Keratinocyte (primary cell): ENCODE measurements at regions not wholly inside any gene's neighbourhood (a gene's known extent, or its start where the extent isn't known, plus 50 kb on each side); places are given as distances from the start of the nearest gene placed in this dataset.

Source experiments
- DNase-seq: peaks from one replicate; pipeline ENCODE4 v3.0.0-alpha.2; 2011; ENCODE audit warnings: low read depth, missing footprints, low spot score
- FAIRE-seq: peaks from 2 replicates; lab custom pipeline; 2011; peaks lifted over from hg19 to GRCh38; lab: Jason Lieb, UNC
- H2AFZ ChIP-seq: 2 replicates; pipeline ENCODE4 v1.6.0; 2012; ENCODE audit warnings: low read length, control low read depth, inconsistent platforms; ENCODE audit not compliant: control insufficient read depth
- H3K27ac ChIP-seq: 2 replicates; pipeline ENCODE4 v1.5.1; 2011; ENCODE audit warnings: low read length; ENCODE audit not compliant: control insufficient read depth, insufficient read depth
- H3K27me3 ChIP-seq: 3 replicates; pipeline ENCODE4 v1.6.0; 2011; ENCODE audit warnings: low read length; ENCODE audit not compliant: control insufficient read depth, insufficient read depth; ENCODE audit errors: extremely low read depth
- H3K36me3 ChIP-seq, 2 experiments: 2 replicates in 1 of 2; 3 replicates in 1 of 2; pipeline ENCODE4 v1.5.1; 2011; ENCODE audit warnings: low read length in 2 of 2, mild to moderate bottlenecking in 1 of 2; ENCODE audit not compliant: control insufficient read depth in 2 of 2, insufficient read depth in 2 of 2; ENCODE audit errors: extremely low read depth in 1 of 2
- H3K4me1 ChIP-seq: 3 replicates; pipeline ENCODE4 v1.5.1; 2011; ENCODE audit warnings: low read length; ENCODE audit not compliant: control insufficient read depth, insufficient read depth; ENCODE audit errors: extremely low read depth
- H3K4me2 ChIP-seq: 3 replicates; pipeline ENCODE4 v1.6.0; 2011; ENCODE audit warnings: low read depth, low read length; ENCODE audit not compliant: control insufficient read depth, insufficient read depth; ENCODE audit errors: extremely low read depth
- H3K4me3 ChIP-seq, 3 experiments: fragments of 200-600 bp in 1 of 3; sonication (generic) in 1 of 3; 2 replicates in 2 of 3; 3 replicates in 1 of 3; pipeline ENCODE4 v1.5.1; 2011 to 2016; ENCODE audit warnings: low read length in 3 of 3, mild to moderate bottlenecking in 3 of 3, control low read depth in 2 of 3, inconsistent platforms in 1 of 3, low read depth in 1 of 3, mixed read lengths in 1 of 3, mixed run types in 1 of 3, moderate library complexity in 1 of 3; ENCODE audit not compliant: control insufficient read depth in 2 of 3, insufficient read depth in 2 of 3; ENCODE audit errors: extremely low read depth in 1 of 3
- H3K79me2 ChIP-seq: 2 replicates; pipeline ENCODE4 v1.6.0; 2012; ENCODE audit warnings: low read length; ENCODE audit not compliant: control insufficient read depth, insufficient read depth
- H3K9ac ChIP-seq: 3 replicates; pipeline ENCODE4 v1.6.0; 2011; ENCODE audit warnings: low read length; ENCODE audit not compliant: control insufficient read depth, insufficient read depth; ENCODE audit errors: extremely low read depth
- H3K9me1 ChIP-seq: 3 replicates; pipeline ENCODE4 v1.6.0; 2011; ENCODE audit warnings: low read length; ENCODE audit not compliant: control insufficient read depth, insufficient read depth; ENCODE audit errors: extremely low read depth
- H3K9me3 ChIP-seq: 2 replicates; pipeline ENCODE4 v1.5.1; 2012; ENCODE audit warnings: low read depth, low read length; ENCODE audit not compliant: control insufficient read depth
- H4K20me1 ChIP-seq: 3 replicates; pipeline ENCODE4 v1.6.0; 2011; ENCODE audit warnings: low read length; ENCODE audit not compliant: control insufficient read depth, insufficient read depth; ENCODE audit errors: extremely low read depth
- EZH2 ChIP-seq: IDR thresholded peaks from one replicate; pipeline ENCODE4 v1.6.1; 2012; ENCODE audit warnings: inconsistent platforms, mild to moderate bottlenecking, low read length, moderate library complexity
- dilution Hi-C: fragments of 300-500 bp; cut with MboI; formaldehyde crosslinking; loops from one replicate; pipeline ENCODE4 v1.7.0; 2020; ENCODE audit warnings: low sequenced_read_pairs; ENCODE audit not compliant: extremely low pct_ligation_motif_present
- TF ChIP-seq, protein P1 (sequence below), 3 experiments: IDR thresholded peaks in 1 of 3; conservative IDR thresholded peaks in 1 of 3; optimal IDR thresholded peaks in 1 of 3; 2 replicates in 2 of 3; 3 replicates in 1 of 3; pipeline versions ENCODE3 to v1.5.1; 2011; ENCODE audit warnings: low read length in 3 of 3, mild to moderate bottlenecking in 3 of 3, moderate library complexity in 2 of 3, control low read depth in 1 of 3, inconsistent platforms in 1 of 3; ENCODE audit not compliant: insufficient read depth in 2 of 3; ENCODE audit errors: extremely low read depth in 1 of 3

DNA sequence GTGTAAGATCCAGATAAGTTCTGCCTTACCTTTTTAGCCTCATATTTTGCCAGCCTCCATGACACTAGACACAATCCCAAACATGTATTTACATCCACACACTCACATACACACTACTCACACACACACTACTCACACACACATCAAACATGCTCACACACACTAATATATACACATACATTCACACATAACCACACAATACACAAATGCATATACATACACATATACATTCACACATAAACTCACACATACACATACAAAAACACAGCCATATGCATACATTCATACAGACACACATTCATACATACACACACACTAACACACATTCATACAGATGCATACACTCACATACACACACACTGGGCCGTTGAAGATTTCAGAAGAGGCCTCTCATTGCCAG is 109.5 kb downstream of the MAIP1 start:
- Histone ChIP-seq H3K27ac (no peak overlapping the region), H3K4me1 (no peaks in the 10 kb centered on the region), H3K9me1 (no peaks in the 10 kb centered on the region), H3K9me3 (no peaks in the 10 kb centered on the region), H3K4me3 (no peak overlapping the region), H2AFZ (no peak overlapping the region), H3K9ac (no peak overlapping the region), H4K20me1 (no peaks in the 10 kb centered on the region), H3K36me3 (no peaks in the 10 kb centered on the region), H3K79me2 (no peaks in the 10 kb centered on the region), H3K4me2 (no peak overlapping the region), H3K27me3 (peaks cover 7% of the 10 kb centered on the region)
- no peak for FAIRE-seq
- dilution Hi-C loops: no loop called here
- no peak for DNase-seq
- no peak for TF ChIP-seq EZH2
- TF ChIP-seq, protein P1, sequence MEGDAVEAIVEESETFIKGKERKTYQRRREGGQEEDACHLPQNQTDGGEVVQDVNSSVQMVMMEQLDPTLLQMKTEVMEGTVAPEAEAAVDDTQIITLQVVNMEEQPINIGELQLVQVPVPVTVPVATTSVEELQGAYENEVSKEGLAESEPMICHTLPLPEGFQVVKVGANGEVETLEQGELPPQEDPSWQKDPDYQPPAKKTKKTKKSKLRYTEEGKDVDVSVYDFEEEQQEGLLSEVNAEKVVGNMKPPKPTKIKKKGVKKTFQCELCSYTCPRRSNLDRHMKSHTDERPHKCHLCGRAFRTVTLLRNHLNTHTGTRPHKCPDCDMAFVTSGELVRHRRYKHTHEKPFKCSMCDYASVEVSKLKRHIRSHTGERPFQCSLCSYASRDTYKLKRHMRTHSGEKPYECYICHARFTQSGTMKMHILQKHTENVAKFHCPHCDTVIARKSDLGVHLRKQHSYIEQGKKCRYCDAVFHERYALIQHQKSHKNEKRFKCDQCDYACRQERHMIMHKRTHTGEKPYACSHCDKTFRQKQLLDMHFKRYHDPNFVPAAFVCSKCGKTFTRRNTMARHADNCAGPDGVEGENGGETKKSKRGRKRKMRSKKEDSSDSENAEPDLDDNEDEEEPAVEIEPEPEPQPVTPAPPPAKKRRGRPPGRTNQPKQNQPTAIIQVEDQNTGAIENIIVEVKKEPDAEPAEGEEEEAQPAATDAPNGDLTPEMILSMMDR (optimal IDR thresholded peaks at IDR 0.05 in 1 of 3, IDR thresholded peaks at IDR 0.05 in 1 of 3, conservative IDR thresholded peaks at IDR 0.05 in 1 of 3; ENCODE audit: extremely low read depth in 1 of 3, insufficient read depth in 2 of 3, low read length in 3 of 3): no peak

DNA sequence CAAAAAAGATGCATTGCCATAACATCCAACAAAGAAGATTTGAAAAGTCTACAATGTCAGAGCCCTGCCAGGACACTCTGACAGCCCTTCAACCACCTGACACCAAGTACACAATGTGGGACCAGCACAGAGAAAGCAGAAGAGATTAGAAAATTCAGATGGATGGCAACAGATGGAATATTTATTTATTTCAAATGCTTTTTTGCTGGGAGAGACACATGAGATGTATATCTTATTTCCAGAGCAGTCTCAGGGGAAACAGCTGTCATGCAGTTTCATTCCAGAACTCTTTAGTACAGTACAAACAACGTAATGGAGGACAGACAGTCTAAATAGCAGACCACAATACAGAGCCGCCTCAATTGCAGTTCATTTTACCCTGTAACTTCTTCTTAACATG is 110.1 kb downstream of the MAIP1 start:
- Histone ChIP-seq H3K36me3 (no peaks in the 10 kb centered on the region), H4K20me1 (no peaks in the 10 kb centered on the region), H3K9me1 (no peaks in the 10 kb centered on the region), H2AFZ (no peak overlapping the region), H3K4me1 (no peaks in the 10 kb centered on the region), H3K9ac (no peak overlapping the region), H3K4me2 (no peak overlapping the region), H3K27ac (no peak overlapping the region), H3K4me3 (no peak overlapping the region), H3K79me2 (no peaks in the 10 kb centered on the region), H3K9me3 (no peaks in the 10 kb centered on the region), H3K27me3 (peaks cover 7% of the 10 kb centered on the region)
- dilution Hi-C loops: no loop called here
- DNase-seq: no peak
- FAIRE-seq: no peak
- no peak for TF ChIP-seq EZH2
- TF ChIP-seq, protein P1 (optimal IDR thresholded peaks at IDR 0.05 in 1 of 3, IDR thresholded peaks at IDR 0.05 in 1 of 3, conservative IDR thresholded peaks at IDR 0.05 in 1 of 3; ENCODE audit: extremely low read depth in 1 of 3, insufficient read depth in 2 of 3, low read length in 3 of 3): no peak
